Activated CD4-positive, alpha-beta T cell treated with anti-CD3 and anti-CD28 coated beads, Interleukin-2, amount 10 ng/mL, durations not matched to agents 7 days and 5 days (primary cell): ENCODE measurements at regions not wholly inside any gene's neighbourhood (a gene's known extent, or its start where the extent isn't known, plus 50 kb on each side); places are given as distances from the start of the nearest gene placed in this dataset.
"Not testable (repeated sequence)": the region's sequence is repeated elsewhere in the genome, so short reads cannot be mapped to it uniquely, and the experiment has no call there.

Experiments
- CTCF ChIA-PET: fragments of 350-600 bp; sonication (Branson Sonifier 250); formaldehyde crosslinking; loops from one replicate; lab custom pipeline; 2021; ENCODE audit warnings: antibody characterized with exemption; lab: Charles Lee
- POLR2A ChIA-PET: fragments of 350-600 bp; sonication (Branson Sonifier 250); formaldehyde crosslinking; loops from one replicate; lab custom pipeline; 2021; ENCODE audit warnings: antibody characterized with exemption; lab: Charles Lee
- DNase-seq: peaks from one replicate; pipeline ENCODE4 v3.0.0-alpha.2; 2020
- H3K27ac Mint-ChIP-seq: one replicate; pipeline ENCODE4 v1.8.0; 2021; ENCODE audit warnings: mild to moderate bottlenecking, moderate library complexity, mixed read lengths
- H3K27me3 Mint-ChIP-seq: one replicate; pipeline ENCODE4 v1.8.0; 2021; ENCODE audit warnings: mixed read lengths
- H3K36me3 Mint-ChIP-seq: one replicate; pipeline ENCODE4 v1.8.0; 2021; ENCODE audit warnings: low read depth, mixed read lengths
- H3K4me1 Mint-ChIP-seq: one replicate; pipeline ENCODE4 v1.8.0; 2021; ENCODE audit warnings: mixed read lengths
- H3K4me3 Mint-ChIP-seq: one replicate; pipeline ENCODE4 v1.8.0; 2021; ENCODE audit warnings: mild to moderate bottlenecking, moderate library complexity, mixed read lengths
- H3K9me3 Mint-ChIP-seq: one replicate; pipeline ENCODE4 v1.8.0; 2021; ENCODE audit warnings: mixed read lengths

GRCh38 chr3:74269689-74270088, 344.8 kb downstream of the CNTN3 start:
- Mint-ChIP-seq H3K27me3 (no peaks in the 10 kb centered on the region), H3K4me3 (no peak overlapping the region), H3K27ac (no peak overlapping the region), H3K4me1 (no peaks in the 10 kb centered on the region), H3K36me3 (no peaks in the 10 kb centered on the region), H3K9me3 (no peaks in the 10 kb centered on the region)
- ChIA-PET CTCF (no interaction called here), POLR2A (no interaction called here)
- DNase-seq = no peak

GRCh38 chr3:74268753-74269152, 345.7 kb downstream of the CNTN3 start:
- CTCF ChIA-PET = no interaction called here
- no peaks in the 10 kb centered on the region for H3K4me1 Mint-ChIP-seq
- POLR2A ChIA-PET = no interaction called here

GRCh38 chr3:74267588-74268184, 346.8 kb downstream of the CNTN3 start:
- Mint-ChIP-seq H3K4me1 (no peaks in the 10 kb centered on the region), H3K36me3 (no peaks in the 10 kb centered on the region), H3K9me3 (no peaks in the 10 kb centered on the region), H3K27ac (no peak overlapping the region), H3K27me3 (no peaks in the 10 kb centered on the region), H3K4me3 (no peak overlapping the region)
- ChIA-PET POLR2A (interaction anchor here (0.6 kb wide), 1 partner anchor 146 kb away, joined by 3 read pairs; no protein-coding TSS in a partner anchor), CTCF (no interaction called here)
- DNase-seq = peak; percentile 23

More at GRCh38 chr3:74268753-74269152, 345.7 kb downstream of the CNTN3 start:
- no peak overlapping the region for H3K4me3 Mint-ChIP-seq
- no peak for DNase-seq
- no peaks in the 10 kb centered on the region for H3K27me3 Mint-ChIP-seq
- no peak overlapping the region for H3K27ac Mint-ChIP-seq
- H3K36me3 Mint-ChIP-seq = no peaks in the 10 kb centered on the region
- H3K9me3 Mint-ChIP-seq = no peaks in the 10 kb centered on the region

- Mint-ChIP-seq H3K9me3 (no peaks in the 10 kb centered on the region), H3K27ac (no peak overlapping the region), H3K4me1 (no peaks in the 10 kb centered on the region), H3K4me3 (no peak overlapping the region), H3K27me3 (no peaks in the 10 kb centered on the region), H3K36me3 (no peaks in the 10 kb centered on the region)
- ChIA-PET POLR2A (interaction anchor here (0.6 kb wide), 1 partner anchor 146 kb away, joined by 3 read pairs; no protein-coding TSS in a partner anchor), CTCF (no interaction called here)
- DNase-seq = no peak
Measured at GRCh38 chr3:74267131-74267530, 347.3 kb downstream of the CNTN3 start.

GRCh38 chr3:74265069-74265468, 349.4 kb downstream of the CNTN3 start:
- no peaks in the 10 kb centered on the region for H3K36me3 Mint-ChIP-seq
- H3K27me3 Mint-ChIP-seq = no peaks in the 10 kb centered on the region
- DNase-seq = no peak
- CTCF ChIA-PET = no interaction called here
- POLR2A ChIA-PET = no interaction called here
- H3K4me1 Mint-ChIP-seq = no peaks in the 10 kb centered on the region
- H3K9me3 Mint-ChIP-seq = no peaks in the 10 kb centered on the region
- H3K27ac Mint-ChIP-seq = no peak overlapping the region
- no peak overlapping the region for H3K4me3 Mint-ChIP-seq

- ChIA-PET CTCF (no interaction called here), POLR2A (no interaction called here)
Measured at GRCh38 chr3:74263031-74263430, 351.4 kb downstream of the CNTN3 start.

GRCh38 chr3:74233091-74233490, 381.4 kb downstream of the CNTN3 start:
- Mint-ChIP-seq H3K4me1 (no peaks in the 10 kb centered on the region), H3K27ac (no peak overlapping the region), H3K36me3 (no peaks in the 10 kb centered on the region), H3K27me3 (no peaks in the 10 kb centered on the region), H3K4me3 (no peak overlapping the region), H3K9me3 (peaks cover 8% of the 10 kb centered on the region)
- ChIA-PET POLR2A (no interaction called here), CTCF (no interaction called here)
- no peak for DNase-seq

More at GRCh38 chr3:74263031-74263430, 351.4 kb downstream of the CNTN3 start:
- Mint-ChIP-seq H3K9me3 (no peaks in the 10 kb centered on the region), H3K27me3 (no peaks in the 10 kb centered on the region), H3K27ac (no peak overlapping the region), H3K36me3 (no peaks in the 10 kb centered on the region), H3K4me3 (no peak overlapping the region), H3K4me1 (no peaks in the 10 kb centered on the region)
- no peak for DNase-seq

GRCh38 chr3:74217467-74217866, 397.0 kb downstream of the CNTN3 start:
- no peaks in the 10 kb centered on the region for H3K36me3 Mint-ChIP-seq
- H3K9me3 Mint-ChIP-seq = no peaks in the 10 kb centered on the region
- H3K27ac Mint-ChIP-seq = no peak overlapping the region
- CTCF ChIA-PET = no interaction called here
- no peaks in the 10 kb centered on the region for H3K4me1 Mint-ChIP-seq
- H3K27me3 Mint-ChIP-seq = no peaks in the 10 kb centered on the region
- POLR2A ChIA-PET = no interaction called here
- no peak for DNase-seq
- no peak overlapping the region for H3K4me3 Mint-ChIP-seq

GRCh38 chr3:74214286-74214685, 400.2 kb downstream of the CNTN3 start:
- ChIA-PET POLR2A (no interaction called here), CTCF (no interaction called here)
- Mint-ChIP-seq H3K27ac (no peak overlapping the region), H3K4me1 (no peaks in the 10 kb centered on the region), H3K4me3 (no peak overlapping the region), H3K9me3 (peaks cover 2% of the 10 kb centered on the region), H3K36me3 (no peaks in the 10 kb centered on the region), H3K27me3 (no peaks in the 10 kb centered on the region)
- no peak for DNase-seq

- CTCF ChIA-PET = interaction anchor here (0.7 kb wide), 1 partner anchor 55 kb away, joined by 3 read pairs; no protein-coding TSS in a partner anchor
- POLR2A ChIA-PET = no interaction called here
- no peak overlapping the region for H3K27ac Mint-ChIP-seq
- peaks cover 2% of the 10 kb centered on the region for H3K9me3 Mint-ChIP-seq
- no peak for DNase-seq
- no peaks in the 10 kb centered on the region for H3K36me3 Mint-ChIP-seq
- no peaks in the 10 kb centered on the region for H3K4me1 Mint-ChIP-seq
- no peak overlapping the region for H3K4me3 Mint-ChIP-seq
- no peaks in the 10 kb centered on the region for H3K27me3 Mint-ChIP-seq
Measured at GRCh38 chr3:74210739-74211138, 403.7 kb downstream of the CNTN3 start.

- no peaks in the 10 kb centered on the region for H3K36me3 Mint-ChIP-seq
- CTCF ChIA-PET = no interaction called here
Measured at GRCh38 chr3:74200952-74201351, 413.5 kb downstream of the CNTN3 start.

GRCh38 chr3:74178664-74179063, 435.8 kb downstream of the CNTN3 start:
- POLR2A ChIA-PET, H3K4me3 Mint-ChIP-seq, CTCF ChIA-PET, H3K36me3 Mint-ChIP-seq, H3K27ac Mint-ChIP-seq, H3K4me1 Mint-ChIP-seq, H3K27me3 Mint-ChIP-seq, DNase-seq: not testable (repeated sequence)
- peaks cover 14% of the 10 kb centered on the region for H3K9me3 Mint-ChIP-seq

More at GRCh38 chr3:74200952-74201351, 413.5 kb downstream of the CNTN3 start:
- H3K9me3 Mint-ChIP-seq = peaks cover 3% of the 10 kb centered on the region
- no peak overlapping the region for H3K27ac Mint-ChIP-seq
- H3K4me3 Mint-ChIP-seq = no peak overlapping the region
- POLR2A ChIA-PET = no interaction called here
- H3K27me3 Mint-ChIP-seq = no peaks in the 10 kb centered on the region
- no peaks in the 10 kb centered on the region for H3K4me1 Mint-ChIP-seq
- DNase-seq = no peak

GRCh38 chr3:74173090-74173489, 441.4 kb downstream of the CNTN3 start:
- Mint-ChIP-seq H3K4me1 (no peaks in the 10 kb centered on the region), H3K36me3 (no peaks in the 10 kb centered on the region), H3K27me3 (no peaks in the 10 kb centered on the region), H3K9me3 (no peaks in the 10 kb centered on the region), H3K4me3 (no peak overlapping the region), H3K27ac (no peak overlapping the region)
- CTCF ChIA-PET = no interaction called here
- no peak for DNase-seq
- POLR2A ChIA-PET = no interaction called here

GRCh38 chr3:74167926-74168325, 446.5 kb downstream of the CNTN3 start:
- Mint-ChIP-seq H3K4me1 (no peaks in the 10 kb centered on the region), H3K27ac (no peak overlapping the region), H3K4me3 (no peak overlapping the region), H3K9me3 (peaks cover 4% of the 10 kb centered on the region), H3K36me3 (no peaks in the 10 kb centered on the region), H3K27me3 (no peaks in the 10 kb centered on the region)
- DNase-seq = no peak
- POLR2A ChIA-PET = no interaction called here
- CTCF ChIA-PET = no interaction called here
